GM23338 (cell line): ENCODE measurements at regions not wholly inside any gene's neighbourhood (a gene's known extent, or its start where the extent isn't known, plus 50 kb on each side); places are given as distances from the start of the nearest gene placed in this dataset.

Experiments
- CREB1 ChIP-seq: fragments of 250-450 bp; sonication (Bioruptor Pico); IDR thresholded peaks from 2 replicates; pipeline ENCODE4 v1.5.0; 2020; ENCODE audit warnings: low read depth, mild to moderate bottlenecking, moderate library complexity
- EZH2 ChIP-seq: fragments of 200-600 bp; sonication (generic); IDR thresholded peaks from one replicate; pipeline ENCODE4 v1.8.0; 2017; ENCODE audit warnings: antibody characterized with exemption, mild to moderate bottlenecking, low read depth; ENCODE audit not compliant: unreplicated experiment
- TF ChIP-seq, protein P1 (sequence below), 2 experiments: fragments of 200-600 bp in 1 of 2; sonication (generic) in 1 of 2; conservative IDR thresholded peaks; 2 replicates each; pipeline versions ENCODE4 v1.5.1 to v1.6.1; 2016 to 2017; ENCODE audit warnings: antibody characterized with exemption in 2 of 2, low read depth in 2 of 2, mild to moderate bottlenecking in 2 of 2, moderate library complexity in 1 of 2
- TF ChIP-seq, protein P2 (sequence below): IDR thresholded peaks from one replicate; pipeline ENCODE4 v1.6.1; 2018; ENCODE audit warnings: antibody characterized with exemption; ENCODE audit not compliant: unreplicated experiment

DNA sequence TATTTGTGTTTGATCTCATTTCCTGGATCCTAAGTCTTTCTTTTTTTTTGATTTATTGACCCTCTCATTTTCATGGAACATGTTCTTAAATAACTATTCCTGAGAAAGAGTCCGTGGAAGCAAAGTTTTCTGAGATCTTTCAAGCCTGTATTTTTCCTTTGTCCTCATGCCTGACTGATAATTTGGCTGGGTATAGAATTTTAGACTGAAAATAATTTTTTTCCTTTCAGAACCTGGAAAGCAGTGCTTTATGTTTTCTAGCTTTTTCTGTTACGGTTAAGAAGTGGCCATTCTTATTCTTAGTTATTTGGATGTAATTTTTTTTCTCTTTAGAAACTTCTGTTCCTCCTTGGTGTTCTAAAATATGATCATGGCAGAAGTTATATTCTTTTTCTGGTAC is 82.5 kb downstream of the SEMA4F start:
- TF ChIP-seq, protein P1, sequence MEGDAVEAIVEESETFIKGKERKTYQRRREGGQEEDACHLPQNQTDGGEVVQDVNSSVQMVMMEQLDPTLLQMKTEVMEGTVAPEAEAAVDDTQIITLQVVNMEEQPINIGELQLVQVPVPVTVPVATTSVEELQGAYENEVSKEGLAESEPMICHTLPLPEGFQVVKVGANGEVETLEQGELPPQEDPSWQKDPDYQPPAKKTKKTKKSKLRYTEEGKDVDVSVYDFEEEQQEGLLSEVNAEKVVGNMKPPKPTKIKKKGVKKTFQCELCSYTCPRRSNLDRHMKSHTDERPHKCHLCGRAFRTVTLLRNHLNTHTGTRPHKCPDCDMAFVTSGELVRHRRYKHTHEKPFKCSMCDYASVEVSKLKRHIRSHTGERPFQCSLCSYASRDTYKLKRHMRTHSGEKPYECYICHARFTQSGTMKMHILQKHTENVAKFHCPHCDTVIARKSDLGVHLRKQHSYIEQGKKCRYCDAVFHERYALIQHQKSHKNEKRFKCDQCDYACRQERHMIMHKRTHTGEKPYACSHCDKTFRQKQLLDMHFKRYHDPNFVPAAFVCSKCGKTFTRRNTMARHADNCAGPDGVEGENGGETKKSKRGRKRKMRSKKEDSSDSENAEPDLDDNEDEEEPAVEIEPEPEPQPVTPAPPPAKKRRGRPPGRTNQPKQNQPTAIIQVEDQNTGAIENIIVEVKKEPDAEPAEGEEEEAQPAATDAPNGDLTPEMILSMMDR (conservative IDR thresholded peaks at IDR 0.05; ENCODE audit: low read depth in 2 of 2): no peak
- TF ChIP-seq, protein P2, sequence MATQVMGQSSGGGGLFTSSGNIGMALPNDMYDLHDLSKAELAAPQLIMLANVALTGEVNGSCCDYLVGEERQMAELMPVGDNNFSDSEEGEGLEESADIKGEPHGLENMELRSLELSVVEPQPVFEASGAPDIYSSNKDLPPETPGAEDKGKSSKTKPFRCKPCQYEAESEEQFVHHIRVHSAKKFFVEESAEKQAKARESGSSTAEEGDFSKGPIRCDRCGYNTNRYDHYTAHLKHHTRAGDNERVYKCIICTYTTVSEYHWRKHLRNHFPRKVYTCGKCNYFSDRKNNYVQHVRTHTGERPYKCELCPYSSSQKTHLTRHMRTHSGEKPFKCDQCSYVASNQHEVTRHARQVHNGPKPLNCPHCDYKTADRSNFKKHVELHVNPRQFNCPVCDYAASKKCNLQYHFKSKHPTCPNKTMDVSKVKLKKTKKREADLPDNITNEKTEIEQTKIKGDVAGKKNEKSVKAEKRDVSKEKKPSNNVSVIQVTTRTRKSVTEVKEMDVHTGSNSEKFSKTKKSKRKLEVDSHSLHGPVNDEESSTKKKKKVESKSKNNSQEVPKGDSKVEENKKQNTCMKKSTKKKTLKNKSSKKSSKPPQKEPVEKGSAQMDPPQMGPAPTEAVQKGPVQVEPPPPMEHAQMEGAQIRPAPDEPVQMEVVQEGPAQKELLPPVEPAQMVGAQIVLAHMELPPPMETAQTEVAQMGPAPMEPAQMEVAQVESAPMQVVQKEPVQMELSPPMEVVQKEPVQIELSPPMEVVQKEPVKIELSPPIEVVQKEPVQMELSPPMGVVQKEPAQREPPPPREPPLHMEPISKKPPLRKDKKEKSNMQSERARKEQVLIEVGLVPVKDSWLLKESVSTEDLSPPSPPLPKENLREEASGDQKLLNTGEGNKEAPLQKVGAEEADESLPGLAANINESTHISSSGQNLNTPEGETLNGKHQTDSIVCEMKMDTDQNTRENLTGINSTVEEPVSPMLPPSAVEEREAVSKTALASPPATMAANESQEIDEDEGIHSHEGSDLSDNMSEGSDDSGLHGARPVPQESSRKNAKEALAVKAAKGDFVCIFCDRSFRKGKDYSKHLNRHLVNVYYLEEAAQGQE: no peak
- no peak for TF ChIP-seq CREB1 (CRISPR knock-in tag)
- no peak for TF ChIP-seq EZH2
